Suprapubic skin (tissue), 4 donors: ENCODE measurements at regions not wholly inside any gene's neighbourhood (a gene's known extent, or its start where the extent isn't known, plus 50 kb on each side); places are given as distances from the start of the nearest gene placed in this dataset.

Experiments used
- DNase-seq, 2 donors: peaks; one replicate each; pipeline ENCODE4 v3.0.0-alpha.2; 2019; ENCODE audit warnings: low spot score in 2 of 2
- H3K27ac ChIP-seq: fragments of 200-600 bp; sonication (generic); one replicate; pipeline ENCODE4 v1.5.1; 2019
- H3K27me3 ChIP-seq: fragments of 200-600 bp; sonication (generic); one replicate; pipeline ENCODE4 v1.5.1; 2019
- H3K36me3 ChIP-seq: fragments of 200-600 bp; sonication (generic); one replicate; pipeline ENCODE4 v1.5.1; 2019
- H3K4me1 ChIP-seq: fragments of 200-600 bp; sonication (generic); one replicate; pipeline ENCODE4 v1.5.1; 2019
- H3K4me3 ChIP-seq: fragments of 200-600 bp; sonication (generic); one replicate; pipeline ENCODE4 v1.5.1; 2019; ENCODE audit warnings: mild to moderate bottlenecking
- H3K9me3 ChIP-seq: fragments of 200-600 bp; sonication (generic); one replicate; pipeline ENCODE4 v1.5.1; 2019
- CTCF ChIP-seq, 2 donors: fragments of 200-600 bp in 1 of 2; fragments of 450-650 bp in 1 of 2; sonication (generic) in 1 of 2; IDR thresholded peaks; one replicate each; pipeline ENCODE4 v1.5.1; 2016 to 2019; ENCODE audit warnings: antibody characterized with exemption in 2 of 2, mild to moderate bottlenecking in 1 of 2, moderate library complexity in 1 of 2
- EP300 ChIP-seq: sonication (generic); formaldehyde crosslinking; IDR thresholded peaks from one replicate; pipeline ENCODE4 v1.6.1; 2017; ENCODE audit warnings: antibody characterized with exemption
- POLR2A ChIP-seq, 2 donors: fragments of 450-650 bp; IDR thresholded peaks; one replicate each; pipeline ENCODE4 v1.6.1; 2017; ENCODE audit warnings: antibody characterized with exemption in 2 of 2, mild to moderate bottlenecking in 2 of 2, moderate library complexity in 2 of 2
- POLR2AphosphoS5 ChIP-seq, 3 donors: sonication (generic); formaldehyde crosslinking; IDR thresholded peaks; one replicate each; pipeline ENCODE4 v1.6.1; 2017; ENCODE audit warnings: antibody characterized with exemption in 3 of 3
- WGBS: methylation state at CpG from one replicate; pipeline ENCODE4 v1.1.5; 2018; 5-methylcytosine and 5-hydroxymethylcytosine counted together

- Histone ChIP-seq H3K4me1 (no peaks in the 10 kb centered on the region), H3K27ac (no peak overlapping the region), H3K36me3 (no peaks in the 10 kb centered on the region), H3K9me3 (no peaks in the 10 kb centered on the region), H3K4me3 (no peak overlapping the region), H3K27me3 (no peaks in the 10 kb centered on the region)
- DNase-seq, result no peak
- TF ChIP-seq EP300, result no peak
- TF ChIP-seq CTCF (IDR thresholded peaks at IDR 0.05), result no peak
- no peak for TF ChIP-seq POLR2AphosphoS5 (IDR thresholded peaks at IDR 0.05)
- no peak for TF ChIP-seq POLR2A (IDR thresholded peaks at IDR 0.05)
Measured at GRCh38 chr3:158920371-158920770, 118.5 kb downstream of the MFSD1 start.

DNA sequence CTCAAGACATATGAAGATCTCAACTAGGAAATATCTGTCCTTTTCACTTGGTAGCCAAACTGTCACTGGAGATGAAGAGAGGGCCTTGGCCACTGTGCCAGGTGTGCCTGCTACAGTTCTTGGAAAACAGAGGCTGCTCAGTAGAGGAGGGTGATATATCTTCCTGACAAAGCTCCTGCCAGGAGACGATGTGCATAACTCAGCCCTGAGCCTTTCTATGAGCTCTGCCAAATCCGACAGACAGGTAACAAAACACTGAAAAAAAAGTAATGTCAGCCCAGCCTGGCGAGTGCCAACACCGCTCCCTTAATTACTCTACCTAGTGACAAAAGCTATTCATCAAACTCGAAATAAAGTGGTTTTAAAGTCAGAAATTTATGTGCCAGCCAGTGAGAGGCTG is 123.2 kb downstream of the MFSD1 start:
- TF ChIP-seq POLR2AphosphoS5 (IDR thresholded peaks at IDR 0.05), result no peak
- TF ChIP-seq POLR2A (IDR thresholded peaks at IDR 0.05), result no peak
- no peak for TF ChIP-seq CTCF (IDR thresholded peaks at IDR 0.05)
- TF ChIP-seq EP300, result no peak
- H3K9me3 ChIP-seq, result no peaks in the 10 kb centered on the region
- no peak overlapping the region for H3K4me3 ChIP-seq
- DNase-seq, result no peak
- H3K4me1 ChIP-seq, result no peaks in the 10 kb centered on the region
- 50% methylated on average over 5 of the region's 5 CpGs for WGBS
- H3K36me3 ChIP-seq, result no peaks in the 10 kb centered on the region
- H3K27me3 ChIP-seq, result no peaks in the 10 kb centered on the region
- H3K27ac ChIP-seq, result no peak overlapping the region

DNA sequence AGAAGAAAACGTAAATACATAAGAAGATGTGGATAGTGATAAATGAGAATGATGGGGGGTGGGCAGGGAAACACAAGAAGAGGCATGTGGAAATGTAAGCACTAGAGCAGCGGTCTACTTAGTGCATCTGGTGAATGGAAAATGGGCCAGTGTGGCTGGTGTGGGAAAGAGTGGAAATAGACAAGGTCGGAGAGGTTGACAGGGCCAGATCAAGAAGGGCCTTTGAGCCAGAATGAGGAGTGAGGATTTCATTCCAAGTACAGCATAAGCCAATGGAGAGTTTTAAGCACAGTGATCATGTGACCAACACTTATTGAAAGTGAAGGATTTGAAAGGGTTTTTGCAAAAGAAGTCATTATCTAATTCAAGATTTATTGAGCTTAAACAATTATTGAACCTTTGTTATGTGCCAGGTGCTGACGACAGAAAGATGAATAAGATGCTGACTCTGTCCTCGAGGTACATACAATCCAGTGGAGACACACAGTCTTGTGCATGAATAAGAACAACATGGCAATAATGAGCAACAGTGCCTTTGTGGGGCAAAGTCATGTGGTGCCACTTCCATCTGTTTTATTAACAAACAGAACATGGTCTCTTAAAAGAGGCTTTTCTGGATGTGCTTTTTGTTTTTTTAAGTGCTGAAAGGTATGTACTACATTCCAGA is 124.1 kb downstream of the MFSD1 start:
- no peaks in the 10 kb centered on the region for H3K36me3 ChIP-seq
- H3K9me3 ChIP-seq, result no peaks in the 10 kb centered on the region
- no peak overlapping the region for H3K27ac ChIP-seq
- 65% methylated on average over 5 of the region's 5 CpGs for WGBS
- H3K4me1 ChIP-seq, result no peaks in the 10 kb centered on the region
- no peak overlapping the region for H3K4me3 ChIP-seq
- no peaks in the 10 kb centered on the region for H3K27me3 ChIP-seq
- no peak for TF ChIP-seq POLR2AphosphoS5 (IDR thresholded peaks at IDR 0.05)
- no peak for TF ChIP-seq EP300
- no peak for TF ChIP-seq POLR2A (IDR thresholded peaks at IDR 0.05)
- TF ChIP-seq CTCF (IDR thresholded peaks at IDR 0.05), result no peak
- no peak for DNase-seq

- no peak overlapping the region for H3K27ac ChIP-seq
- H3K9me3 ChIP-seq, result peaks cover 3% of the 10 kb centered on the region
- no peak overlapping the region for H3K4me3 ChIP-seq
- no peaks in the 10 kb centered on the region for H3K36me3 ChIP-seq
- no peaks in the 10 kb centered on the region for H3K4me1 ChIP-seq
- no peak for DNase-seq
- H3K27me3 ChIP-seq, result no peaks in the 10 kb centered on the region
- WGBS, result 66% methylated on average over 5 of the region's 5 CpGs
- TF ChIP-seq POLR2AphosphoS5 (IDR thresholded peaks at IDR 0.05) (no peak), POLR2A (IDR thresholded peaks at IDR 0.05) (no peak), EP300 (no peak), CTCF (IDR thresholded peaks at IDR 0.05) (no peak)
Measured at GRCh38 chr3:158935846-158936245, 134.0 kb downstream of the MFSD1 start.

DNA sequence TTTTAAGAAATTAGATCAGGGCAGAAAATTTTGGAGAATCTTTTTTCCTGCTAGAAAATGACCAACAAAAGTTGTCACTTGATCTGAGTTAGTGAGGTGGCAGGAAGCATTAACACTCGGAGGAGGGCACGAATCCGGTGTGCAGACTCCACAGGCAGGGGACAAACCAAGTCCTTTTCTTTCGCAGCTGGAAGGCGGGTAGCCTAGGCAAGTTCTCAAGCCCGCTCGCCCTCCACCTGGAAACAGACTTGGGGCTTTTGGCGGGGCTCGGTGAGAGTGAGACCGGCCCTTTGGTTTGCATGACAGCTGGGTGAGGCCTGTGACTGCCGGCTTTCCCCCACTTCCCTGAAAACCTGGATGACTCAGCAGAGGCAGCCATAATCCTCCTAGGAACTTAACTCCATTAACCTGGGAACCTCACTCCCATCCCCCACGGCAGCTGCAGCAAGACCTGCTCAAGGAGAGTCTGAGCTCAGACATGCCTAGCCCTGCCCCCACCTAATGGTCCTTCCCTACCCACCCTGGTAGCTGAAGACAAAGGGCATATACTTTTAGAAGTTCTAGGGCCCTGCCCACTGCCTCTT is 134.8 kb downstream of the MFSD1 start:
- H3K9me3 ChIP-seq, result peaks cover 3% of the 10 kb centered on the region
- no peak overlapping the region for H3K4me3 ChIP-seq
- no peak for TF ChIP-seq EP300
- TF ChIP-seq POLR2A (IDR thresholded peaks at IDR 0.05), result no peak
- TF ChIP-seq POLR2AphosphoS5 (IDR thresholded peaks at IDR 0.05), result no peak
- TF ChIP-seq CTCF (IDR thresholded peaks at IDR 0.05), result no peak
- H3K27me3 ChIP-seq, result no peaks in the 10 kb centered on the region
- no peak overlapping the region for H3K27ac ChIP-seq
- no peaks in the 10 kb centered on the region for H3K36me3 ChIP-seq
- no peaks in the 10 kb centered on the region for H3K4me1 ChIP-seq
- no peak for DNase-seq
- 83% methylated on average over 11 of the region's 12 CpGs for WGBS
